GM21381 (cell line): ENCODE measurements at regions not wholly inside any gene's neighbourhood (a gene's known extent, or its start where the extent isn't known, plus 50 kb on each side); places are given as distances from the start of the nearest gene placed in this dataset.
"Not testable (repeated sequence)": the region's sequence is repeated elsewhere in the genome, so short reads cannot be mapped to it uniquely, and the experiment has no call there.

Experiments used
- ATAC-seq: cut with Tn5 transposase; IDR thresholded peaks from one replicate; pipeline ENCODE4 v1.9.1; 2021; ENCODE audit warnings: mild to moderate bottlenecking, moderate library complexity; ENCODE audit not compliant: unreplicated experiment

GRCh38 chr17:63287006-63287405, 159.1 kb downstream of the CYB561 start:
- not testable (repeated sequence) for ATAC-seq

GRCh38 chr17:63289931-63290330, 156.2 kb downstream of the CYB561 start:
- ATAC-seq: no peak

- ATAC-seq: no peak
Measured at GRCh38 chr17:63290351-63290750, 155.8 kb downstream of the CYB561 start.

GRCh38 chr17:63290784-63291183, 155.3 kb downstream of the CYB561 start:
- no peak for ATAC-seq

- no peak for ATAC-seq
Measured at GRCh38 chr17:63291258-63291657, 154.8 kb downstream of the CYB561 start.

- ATAC-seq: no peak
Measured at GRCh38 chr17:63292421-63292820, 153.7 kb downstream of the CYB561 start.

- no peak for ATAC-seq
Measured at GRCh38 chr17:63293323-63294075, 152.6 kb downstream of the CYB561 start.

- no peak for ATAC-seq
Measured at GRCh38 chr17:63294776-63295175, 151.3 kb downstream of the CYB561 start.

- ATAC-seq: no peak
Measured at GRCh38 chr17:63295288-63295687, 150.8 kb downstream of the CYB561 start.

GRCh38 chr17:63295839-63296590, 150.1 kb downstream of the CYB561 start:
- ATAC-seq: no peak

- ATAC-seq: not testable (repeated sequence)
Measured at GRCh38 chr17:63298916-63299315, 147.2 kb downstream of the CYB561 start.

GRCh38 chr17:63304704-63305261, 141.3 kb downstream of the CYB561 start:
- ATAC-seq: no peak

- no peak for ATAC-seq
Measured at GRCh38 chr17:63305857-63306256, 140.2 kb downstream of the CYB561 start.

- ATAC-seq: no peak
Measured at GRCh38 chr17:63306855-63307254, 139.3 kb downstream of the CYB561 start.

- no peak for ATAC-seq
Measured at GRCh38 chr17:63308272-63308671, 137.8 kb downstream of the CYB561 start.

GRCh38 chr17:63309021-63309420, 137.1 kb downstream of the CYB561 start:
- ATAC-seq: no peak

GRCh38 chr17:63311416-63311937, 134.6 kb downstream of the CYB561 start:
- ATAC-seq: no peak

GRCh38 chr17:63314761-63315160, 131.3 kb downstream of the CYB561 start:
- no peak for ATAC-seq

GRCh38 chr17:63316100-63316499, 130.0 kb downstream of the CYB561 start:
- ATAC-seq: no peak

- ATAC-seq: no peak
Measured at GRCh38 chr17:63317166-63317840, 128.8 kb downstream of the CYB561 start.

- no peak for ATAC-seq
Measured at GRCh38 chr17:63325808-63326207, 120.3 kb downstream of the CYB561 start.
